Mucosa of descending colon (tissue), 3 donors: ENCODE measurements at regions not wholly inside any gene's neighbourhood (a gene's known extent, or its start where the extent isn't known, plus 50 kb on each side); places are given as distances from the start of the nearest gene placed in this dataset.

ENCODE experiments used
- ATAC-seq: fragments of 200-7000 bp; cut with Tn5 transposase; one replicate; pipeline ENCODE4 v1.9.1; 2020; ENCODE audit warnings: mild to moderate bottlenecking, moderate library complexity
- DNase-seq, 3 donors: peaks; one replicate each; pipeline ENCODE4 v3.0.0-alpha.2; 2020
- H3K36me3 ChIP-seq: fragments of 200-600 bp; one replicate; pipeline ENCODE4 v1.8.0; 2021; ENCODE audit warnings: low read depth, mild to moderate bottlenecking
- H3K4me1 ChIP-seq: fragments of 200-600 bp; one replicate; pipeline ENCODE4 v1.8.0; 2021; ENCODE audit warnings: low read depth, mild to moderate bottlenecking
- H3K4me3 ChIP-seq: fragments of 200-600 bp; one replicate; pipeline ENCODE4 v1.8.0; 2021; ENCODE audit warnings: mild to moderate bottlenecking
- H3K9me3 ChIP-seq: fragments of 200-600 bp; one replicate; pipeline ENCODE4 v1.8.0; 2021; ENCODE audit warnings: mild to moderate bottlenecking
- CTCF ChIP-seq: fragments of 200-600 bp; IDR thresholded peaks from one replicate; pipeline ENCODE4 v1.8.0; 2022; ENCODE audit warnings: antibody characterized with exemption, mild to moderate bottlenecking
- intact Hi-C, 2 donors: fragments of 100-400 bp; cut with DNase I in 1 of 2; cut with micrococcal nuclease in 1 of 2; formaldehyde crosslinking; loops; one replicate each; pipeline versions ENCODE4 v1.11.0 to v1.11.1; 2022; cut with DNase I, micrococcal nuclease
- donor health status: DM: no; HTN: no; CAD: no; lungs with moderate emphysema.
- donor health status: DM: no; HTN: no; CAD: no.
- donor health status: DM: no; HTN: yes; CAD: no.

- H3K36me3 ChIP-seq, result no peaks in the 10 kb centered on the region
- no peak overlapping the region for H3K4me3 ChIP-seq
- ATAC-seq (peak; percentile 94), DNase-seq (peak in 1 of 3 donors; percentile 6)
- no peaks in the 10 kb centered on the region for H3K9me3 ChIP-seq
- intact Hi-C loops, result no loop called here
- no peak for TF ChIP-seq CTCF
- H3K4me1 ChIP-seq, result no peaks in the 10 kb centered on the region
These were observed 836.9 kb upstream of the PCDH9 start for GRCh38 chr13:68066879-68067513.

GRCh38 chr13:68064001-68064770 lies 834.0 kb upstream of the PCDH9 start:
- DNase-seq (no peak), ATAC-seq (no peak)
- no peak for TF ChIP-seq CTCF
- Histone ChIP-seq H3K4me3 (no peak overlapping the region), H3K4me1 (no peaks in the 10 kb centered on the region), H3K9me3 (no peaks in the 10 kb centered on the region), H3K36me3 (no peaks in the 10 kb centered on the region)
- intact Hi-C loops, result no loop called here

GRCh38 chr13:68063181-68063580 lies 833.0 kb upstream of the PCDH9 start:
- intact Hi-C loops, result no loop called here
- DNase-seq (no peak), ATAC-seq (no peak)
- H3K9me3 ChIP-seq, result no peaks in the 10 kb centered on the region
- H3K4me1 ChIP-seq, result no peaks in the 10 kb centered on the region
- H3K36me3 ChIP-seq, result no peaks in the 10 kb centered on the region
- no peak for TF ChIP-seq CTCF
- no peak overlapping the region for H3K4me3 ChIP-seq

GRCh38 chr13:68057836-68058235 lies 827.7 kb upstream of the PCDH9 start:
- Histone ChIP-seq H3K4me1 (no peaks in the 10 kb centered on the region), H3K9me3 (no peaks in the 10 kb centered on the region), H3K36me3 (no peaks in the 10 kb centered on the region), H3K4me3 (no peak overlapping the region)
- intact Hi-C loops, result no loop called here
- no peak for TF ChIP-seq CTCF
- no peak for DNase-seq
- no peak for ATAC-seq

- no peak for TF ChIP-seq CTCF
- intact Hi-C loops, result no loop called here
- H3K9me3 ChIP-seq, result no peaks in the 10 kb centered on the region
- peak; percentile 88 for ATAC-seq
- H3K36me3 ChIP-seq, result no peaks in the 10 kb centered on the region
- H3K4me1 ChIP-seq, result no peaks in the 10 kb centered on the region
- peak in 1 of 3 donors; percentile 50 for DNase-seq
- no peak overlapping the region for H3K4me3 ChIP-seq
These were observed 826.9 kb upstream of the PCDH9 start for GRCh38 chr13:68056816-68057710.
